ENCODE measurements at regions not wholly inside any gene's neighbourhood (a gene's known extent, or its start where the extent isn't known, plus 50 kb on each side); places are given as distances from the start of the nearest gene placed in this dataset.
"Not testable (repeated sequence)": the region's sequence is repeated elsewhere in the genome, so short reads cannot be mapped to it uniquely, and the experiment has no call there.

GRCh38 chr13:81302125-81302524 lies 961.2 kb upstream of the SPRY2 start:
- no peak for DNase-seq (ENCODE audit: low read depth in 2 of 2)

DNA sequence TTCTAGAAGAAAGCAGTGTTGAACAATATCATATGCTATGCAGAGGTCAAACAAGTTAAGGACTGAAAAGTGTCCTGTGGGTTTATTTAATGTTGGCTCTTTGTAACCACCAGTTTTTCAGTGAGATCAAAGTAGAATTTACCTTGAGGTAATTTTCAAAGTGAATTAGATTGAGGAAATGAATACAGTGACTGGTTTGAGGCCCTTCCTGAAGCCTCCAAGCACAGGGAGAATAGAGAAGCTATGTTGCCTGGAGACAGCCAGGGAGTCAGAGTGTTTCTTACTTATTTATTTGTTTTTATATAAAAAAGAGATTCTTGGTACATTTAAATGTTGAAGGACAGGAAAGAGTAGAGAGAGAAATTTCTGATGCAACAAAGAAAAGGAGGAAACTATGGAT lies 954.3 kb upstream of the SPRY2 start:
- DNase-seq (ENCODE audit: low read depth in 2 of 2): no peak

DNA sequence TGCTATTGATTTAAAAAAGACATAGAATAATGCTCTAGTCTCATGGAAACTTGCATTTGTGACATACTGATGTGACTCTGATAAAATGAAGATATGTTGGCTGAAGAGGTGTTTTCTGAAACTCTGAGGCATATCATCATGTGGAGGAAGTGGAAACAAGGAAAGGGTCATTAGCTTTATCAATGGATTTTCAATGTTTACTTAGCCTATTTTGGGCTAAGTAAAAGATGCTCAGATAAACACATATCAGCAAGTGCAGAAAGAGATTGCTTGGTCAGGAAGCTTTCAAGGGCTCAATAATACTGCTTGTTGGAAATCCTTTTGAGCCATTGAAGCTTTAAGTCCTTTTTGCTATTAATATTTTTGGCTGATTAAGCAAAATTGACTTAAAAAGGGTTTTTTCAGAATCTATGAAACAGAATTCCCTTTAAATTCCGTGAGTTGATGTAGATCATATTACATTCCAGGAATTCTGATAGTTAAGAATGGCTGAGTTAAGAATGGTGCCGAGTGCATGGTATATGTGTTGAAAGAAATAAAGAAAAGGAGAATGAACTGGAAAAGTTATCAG lies 952.8 kb upstream of the SPRY2 start:
- DNase-seq (ENCODE audit: low read depth in 2 of 2): no peak

DNA sequence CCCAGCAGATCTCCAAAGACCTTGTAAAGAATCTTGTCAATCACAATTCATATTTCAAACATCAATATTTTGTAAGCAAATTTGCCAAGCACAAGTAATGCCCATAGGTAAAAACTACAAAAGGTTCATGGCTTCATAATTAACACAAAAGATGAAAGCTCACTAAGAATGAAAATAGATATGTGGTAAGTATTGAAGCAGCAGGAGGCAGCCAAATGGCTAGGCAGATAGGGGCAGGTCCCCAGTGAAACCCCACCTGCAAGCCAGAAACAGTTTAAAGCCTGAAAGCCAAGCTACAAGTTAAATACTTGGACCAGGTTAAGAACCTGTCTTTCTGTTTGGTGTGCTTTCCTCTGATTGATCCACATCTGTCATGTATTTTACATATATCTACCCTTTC lies 942.6 kb upstream of the SPRY2 start:
- no peak for DNase-seq (ENCODE audit: low read depth in 2 of 2)

DNA sequence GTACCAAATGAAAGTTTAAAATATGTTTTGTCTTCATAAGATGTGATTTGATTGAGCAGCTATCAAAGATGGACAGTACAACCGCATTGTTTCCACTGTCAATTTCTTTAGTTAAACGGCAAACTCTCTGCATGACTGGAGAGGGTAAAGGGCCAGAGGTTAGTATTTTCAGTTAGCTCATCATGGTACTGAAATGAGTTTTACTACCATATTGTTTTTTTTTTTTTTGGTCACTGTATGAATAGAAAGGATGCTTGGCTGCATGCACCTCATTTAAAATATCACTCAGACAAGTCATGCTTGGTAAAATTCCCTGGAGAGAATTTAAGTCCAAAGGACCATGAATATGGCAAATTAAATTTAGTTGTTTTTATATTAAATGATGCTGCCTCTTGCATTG lies 942.1 kb upstream of the SPRY2 start:
- no peak for DNase-seq (ENCODE audit: low read depth in 2 of 2)

DNA sequence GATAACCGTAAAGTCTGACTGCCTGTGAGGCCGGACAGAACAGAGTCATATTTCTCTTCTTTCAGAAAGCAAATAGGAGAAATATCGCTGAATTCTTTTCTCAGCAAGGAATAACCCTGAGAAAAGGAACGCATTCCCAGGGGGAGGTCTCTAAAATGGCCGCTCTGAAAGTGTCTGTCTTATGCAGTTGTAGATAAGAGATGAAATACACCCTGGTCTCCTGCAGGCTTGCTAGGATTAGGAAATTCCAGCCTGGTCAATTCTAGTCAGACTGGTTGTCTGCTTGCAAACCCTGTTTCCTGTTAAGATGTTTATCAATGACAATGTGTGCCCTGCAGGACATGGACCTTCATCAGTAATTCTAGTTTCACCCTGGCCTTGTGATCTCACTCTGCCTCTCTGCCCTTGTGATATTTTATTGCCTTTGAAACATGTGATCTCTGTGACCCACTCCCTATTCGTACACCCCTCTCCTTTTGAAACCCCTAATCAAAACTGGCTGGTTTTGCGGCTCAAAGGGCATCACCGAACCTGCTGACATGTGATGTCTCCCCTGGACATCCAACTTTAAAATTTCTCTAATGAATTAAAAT lies 934.8 kb upstream of the SPRY2 start:
- no peak for DNase-seq (ENCODE audit: low read depth in 2 of 2)

DNA sequence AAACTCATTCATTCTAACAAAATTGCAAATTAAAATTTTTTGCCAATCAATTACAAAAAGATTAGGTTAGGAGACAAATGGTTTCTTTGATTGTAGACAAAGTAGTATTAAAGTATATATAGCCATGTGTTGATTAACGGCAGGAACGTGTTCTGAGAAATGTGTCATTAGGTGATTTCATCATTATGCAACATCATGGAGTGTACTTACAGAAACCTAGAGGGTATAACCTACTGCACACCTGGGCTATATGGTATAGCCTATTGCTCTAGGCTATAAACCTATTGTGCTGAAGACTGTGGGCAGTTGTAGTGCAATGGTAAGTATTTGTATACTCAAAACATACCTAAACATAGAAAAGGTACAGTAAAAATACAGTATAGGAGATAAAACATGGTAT lies 906.8 kb upstream of the SPRY2 start:
- no peak for DNase-seq (ENCODE audit: low read depth in 2 of 2)

DNA sequence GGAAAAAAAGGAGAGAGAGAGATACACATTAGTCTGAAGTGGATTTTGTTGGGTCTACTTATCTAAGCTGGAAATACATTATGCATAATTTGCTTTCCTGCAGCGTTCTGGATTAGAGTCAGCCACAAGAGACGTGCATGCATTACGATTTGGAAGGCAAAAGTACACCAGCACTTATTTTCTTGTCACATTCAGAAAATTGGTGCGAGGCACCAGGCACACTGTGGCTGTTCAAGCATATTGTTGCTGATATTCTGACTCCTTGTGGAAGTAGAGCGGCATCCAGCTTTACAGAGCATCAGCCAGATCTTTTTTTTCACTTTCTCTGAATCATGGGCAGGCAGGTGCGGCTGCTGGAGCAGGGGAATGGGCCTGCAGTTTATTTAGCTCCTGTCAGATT lies 905.6 kb upstream of the SPRY2 start:
- no peak for DNase-seq (ENCODE audit: low read depth in 2 of 2)

- no peak for DNase-seq (ENCODE audit: low read depth in 2 of 2)
These were observed 903.1 kb upstream of the SPRY2 start for GRCh38 chr13:81244011-81244410.

GRCh38 chr13:81230386-81230785 lies 889.5 kb upstream of the SPRY2 start:
- DNase-seq (ENCODE audit: low read depth in 2 of 2): no peak

- DNase-seq (ENCODE audit: low read depth in 2 of 2): not testable (repeated sequence)
These were observed 885.9 kb upstream of the SPRY2 start for GRCh38 chr13:81226830-81227229.

DNA sequence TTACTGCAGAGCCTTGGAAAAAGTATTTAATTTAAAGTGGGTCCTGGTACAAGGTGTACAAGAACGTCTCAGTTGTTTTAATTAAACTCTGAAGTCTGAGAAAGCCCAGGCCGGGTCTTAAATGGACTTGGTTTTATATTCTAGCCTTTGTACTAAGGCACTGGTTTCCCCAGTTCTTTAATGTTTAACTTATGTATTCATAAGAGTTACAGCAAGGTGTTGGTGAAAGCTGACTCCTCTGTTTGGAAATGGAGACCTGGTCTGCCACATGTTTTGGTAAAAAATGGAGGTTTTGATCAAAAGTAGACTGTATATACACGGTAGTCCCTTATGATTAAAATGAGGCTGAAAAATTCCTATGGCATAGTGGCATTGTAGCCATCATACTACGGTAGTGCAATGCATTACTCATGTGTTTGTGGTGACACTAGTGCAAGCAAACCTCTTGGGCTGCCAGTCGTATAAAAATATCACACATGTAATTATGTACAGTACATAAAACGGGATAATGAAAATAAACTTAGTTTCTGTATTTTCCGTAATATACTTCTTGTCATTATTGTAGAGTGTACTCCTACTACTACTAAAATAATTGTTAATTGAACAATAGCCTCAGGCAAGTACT lies 883.4 kb upstream of the SPRY2 start:
- no peak for DNase-seq (ENCODE audit: low read depth in 2 of 2)

- no peak for DNase-seq (ENCODE audit: low read depth in 2 of 2)
These were observed 882.9 kb upstream of the SPRY2 start for GRCh38 chr13:81223778-81224177.

GRCh38 chr13:81211713-81212112 lies 870.8 kb upstream of the SPRY2 start:
- no peak for DNase-seq (ENCODE audit: low read depth in 2 of 2)

DNA sequence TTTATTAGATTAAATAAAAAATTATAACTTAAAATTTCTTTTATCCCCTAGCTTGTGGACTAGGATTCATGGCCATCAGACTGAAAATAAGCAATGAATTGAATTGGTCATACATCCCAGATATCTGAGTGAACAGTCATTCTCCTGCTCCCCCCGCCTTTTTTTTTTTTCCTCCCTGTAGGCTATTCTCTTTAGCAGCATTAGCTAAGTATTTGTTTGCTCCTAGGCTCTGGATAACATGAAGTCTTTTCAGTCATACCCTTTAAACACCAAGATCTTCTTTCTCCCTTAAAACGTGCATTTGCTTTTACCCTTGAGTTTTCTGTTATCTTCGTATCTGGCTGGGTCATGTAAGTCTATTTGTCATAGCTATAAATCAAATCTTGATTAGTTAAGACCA lies 866.7 kb upstream of the SPRY2 start:
- no peak for DNase-seq (ENCODE audit: low read depth in 2 of 2)

DNA sequence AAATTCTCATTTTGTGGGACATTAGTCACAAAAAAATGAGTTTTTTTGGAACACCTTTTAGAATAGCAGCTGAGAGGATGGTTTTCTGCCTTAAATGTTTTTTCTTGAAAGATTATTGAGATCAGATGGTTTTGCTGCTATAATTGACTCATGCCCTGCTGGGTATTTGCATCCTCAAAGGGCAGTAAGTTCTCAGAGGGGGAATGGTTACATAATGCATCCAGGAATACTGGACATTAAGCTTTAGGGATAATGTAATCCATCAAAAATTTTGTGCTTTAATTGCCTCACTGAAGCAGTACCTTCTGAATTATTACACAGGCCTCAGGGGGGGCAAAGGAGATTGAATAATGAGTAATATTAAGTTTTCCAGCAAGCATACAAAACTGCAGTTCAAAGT lies 866.3 kb upstream of the SPRY2 start:
- DNase-seq (ENCODE audit: low read depth in 2 of 2): no peak

GRCh38 chr13:81203783-81204182 lies 862.9 kb upstream of the SPRY2 start:
- no peak for DNase-seq (ENCODE audit: low read depth in 2 of 2)

DNA sequence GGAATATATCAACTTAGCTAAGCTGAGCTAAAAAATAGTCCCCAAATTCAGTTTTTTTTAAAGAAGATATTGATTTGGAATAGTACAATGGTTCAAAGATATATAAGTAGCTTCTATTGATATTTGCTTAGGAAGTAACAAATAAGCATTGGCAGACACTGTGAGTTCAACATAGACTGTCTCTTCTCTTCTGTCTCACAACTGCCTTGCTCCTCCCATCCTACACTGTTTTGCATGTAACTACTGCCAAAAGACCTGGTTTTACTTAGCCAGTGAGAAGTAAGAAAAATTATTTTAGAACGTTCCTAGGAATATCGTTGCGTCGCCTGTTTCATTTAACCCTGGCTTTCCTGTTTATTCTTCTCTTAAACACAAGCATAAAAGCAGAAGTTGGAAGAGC lies 859.0 kb upstream of the SPRY2 start:
- DNase-seq (ENCODE audit: low read depth in 2 of 2): no peak

- no peak for DNase-seq (ENCODE audit: low read depth in 2 of 2)
These were observed 857.0 kb upstream of the SPRY2 start for GRCh38 chr13:81197966-81198365.

GRCh38 chr13:81197483-81197882 lies 856.6 kb upstream of the SPRY2 start:
- no peak for DNase-seq (ENCODE audit: low read depth in 2 of 2)

GRCh38 chr13:81194362-81194761 lies 853.4 kb upstream of the SPRY2 start:
- no peak for DNase-seq (ENCODE audit: low read depth in 2 of 2)

DNA sequence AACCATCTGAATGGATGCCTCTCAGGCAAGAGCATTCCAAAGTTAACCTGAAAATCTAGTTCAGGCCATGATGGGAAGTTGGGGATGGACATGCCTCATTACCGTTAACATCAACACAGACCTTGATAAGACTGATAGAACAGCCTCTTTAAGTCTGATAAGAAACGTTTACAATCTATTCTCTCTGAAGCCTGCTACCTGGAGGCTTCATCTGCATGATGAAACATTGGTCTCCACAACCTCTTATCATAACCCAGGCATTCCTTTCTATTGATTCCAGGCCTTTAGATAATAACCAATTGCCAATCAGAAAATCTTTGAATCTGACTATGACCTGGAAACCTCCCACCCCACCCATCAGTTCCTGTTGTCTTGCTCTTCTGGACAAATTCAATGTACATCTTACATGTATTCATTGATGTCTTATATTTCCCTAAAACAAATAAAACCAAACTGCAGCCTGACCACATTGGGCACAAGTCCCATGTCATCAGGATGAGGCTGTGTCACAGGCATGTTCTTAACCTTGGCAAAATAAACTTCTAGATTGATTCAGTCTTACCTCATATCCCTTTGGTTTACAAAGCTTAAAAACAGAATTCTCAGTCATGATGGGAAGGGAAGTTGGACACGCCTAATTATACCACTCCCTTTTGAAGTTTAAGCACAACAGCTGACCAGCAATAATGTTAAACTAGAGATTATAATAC lies 843.8 kb upstream of the SPRY2 start:
- no peak for DNase-seq (ENCODE audit: low read depth in 2 of 2)

DNA sequence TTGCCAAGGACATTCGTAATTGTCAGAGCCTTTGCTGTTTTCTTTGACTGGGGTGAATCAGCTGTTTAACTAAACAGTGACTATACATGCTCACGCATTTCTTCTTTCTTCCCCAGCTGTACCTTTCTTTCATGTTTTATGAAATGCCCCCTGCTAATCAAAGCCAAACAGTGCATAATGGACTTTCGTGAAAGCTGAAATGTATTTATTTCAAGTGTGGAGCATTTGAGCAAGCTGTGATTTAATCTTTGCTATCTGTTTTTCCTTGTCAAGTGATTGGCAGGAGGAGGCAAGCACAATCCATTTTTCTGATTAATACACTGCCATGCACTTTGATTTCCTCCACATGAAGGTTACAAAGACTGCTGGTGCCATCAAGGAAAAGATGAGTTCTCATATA lies 831.7 kb upstream of the SPRY2 start:
- no peak for DNase-seq (ENCODE audit: low read depth in 2 of 2)
